A549 (cell line): ENCODE measurements at regions not wholly inside any gene's neighbourhood (a gene's known extent, or its start where the extent isn't known, plus 50 kb on each side); places are given as distances from the start of the nearest gene placed in this dataset.

Experiments used
- ATAC-seq, 2 experiments: fragments of 200-7000 bp in 1 of 2; fragments of >200 bp in 1 of 2; cut with Nextera tagmentation in 1 of 2; cut with Tn5 transposase in 1 of 2; 3 replicates each; pipeline versions ENCODE4 v1.8.0 to v1.9.1; 2018 to 2020; ENCODE audit warnings: mild to moderate bottlenecking in 1 of 2, moderate library complexity in 1 of 2
- CTCF ChIA-PET: fragments of 300-600 bp; sonication (Branson Sonifier 250); formaldehyde crosslinking; extraction: SDS; loops from one replicate; lab custom pipeline; 2021; ENCODE audit warnings: antibody characterized with exemption, inconsistent platforms; lab: Yijun Ruan, JAX
- POLR2A ChIA-PET: fragments of 350-600 bp; formaldehyde crosslinking; extraction: SDS; loops from one replicate; lab custom pipeline; 2021; ENCODE audit warnings: antibody characterized with exemption, inconsistent platforms; lab: Yijun Ruan, JAX
- DNase-seq, 2 experiments: peaks; one replicate each; pipeline versions ENCODE4 v3.0.0 to v3.0.0-alpha.2; 2011 to 2016; ENCODE audit warnings: low read depth in 1 of 2, low spot score in 1 of 2
- FAIRE-seq: peaks from 2 replicates; lab custom pipeline; 2011; peaks lifted over from hg19 to GRCh38; lab: Jason Lieb, UNC
- H3K27ac ChIP-seq, 2 experiments: fragments of >200 bp; sonication (Bioruptor Twin); formaldehyde crosslinking; 3 replicates each; pipeline ENCODE4 v1.5.1; 2016 to 2017
- H3K4me1 ChIP-seq: fragments of >200 bp; sonication (Bioruptor Twin); formaldehyde crosslinking; 3 replicates; pipeline ENCODE4 v1.6.1; 2016
- H3K4me2 ChIP-seq: fragments of >200 bp; sonication (Bioruptor Twin); formaldehyde crosslinking; 3 replicates; pipeline ENCODE4 v1.6.1; 2016
- H3K4me3 ChIP-seq: fragments of >200 bp; sonication (Bioruptor Twin); formaldehyde crosslinking; 3 replicates; pipeline ENCODE4 v1.5.1; 2016
- H3K9me3 ChIP-seq: fragments of >200 bp; sonication (Bioruptor Twin); formaldehyde crosslinking; 3 replicates; pipeline ENCODE4 v1.6.1; 2016
- BHLHE40 ChIP-seq: IDR thresholded peaks from 2 replicates; pipeline ENCODE4 v1.6.1; 2012; ENCODE audit warnings: low read depth, low read length, inconsistent platforms
- CBX8 ChIP-seq: fragments of 200-600 bp; sonication (generic); IDR thresholded peaks from 2 replicates; pipeline ENCODE4 v1.6.1; 2016
- CEBPB ChIP-seq, 2 experiments: fragments of >200 bp in 1 of 2; sonication (Bioruptor Twin) in 1 of 2; formaldehyde crosslinking in 1 of 2; IDR thresholded peaks; 2 replicates each; pipeline ENCODE4 v1.6.1; 2012 to 2016
- CHD2 ChIP-seq: fragments of 150-350 bp; IDR thresholded peaks from 2 replicates; pipeline ENCODE4 v1.6.1; 2014; ENCODE audit warnings: low read length; ENCODE audit not compliant: partially characterized antibody
- CHD4 ChIP-seq: fragments of 200-600 bp; sonication (generic); IDR thresholded peaks from 2 replicates; pipeline ENCODE4 v1.6.1; 2016; ENCODE audit warnings: antibody characterized with exemption, mild to moderate bottlenecking, borderline replicate concordance
- EHF ChIP-seq: fragments of 250-450 bp; sonication (Bioruptor Pico); IDR thresholded peaks from 2 replicates; pipeline ENCODE4 v1.5.0; 2020; ENCODE audit warnings: mild to moderate bottlenecking
- ESRRA ChIP-seq: fragments of 150-350 bp; IDR thresholded peaks from 2 replicates; pipeline ENCODE4 v1.6.1; 2014; ENCODE audit warnings: mild to moderate bottlenecking, low read length, borderline replicate concordance
- FOSL2 ChIP-seq, 2 experiments: fragments of 450-650 bp in 1 of 2; fragments of >200 bp in 1 of 2; sonication (Bioruptor Twin) in 1 of 2; formaldehyde crosslinking; IDR thresholded peaks; 2 replicates each; pipeline versions ENCODE4 v1.5.0 to v1.6.1; 2016 to 2020; ENCODE audit warnings: mild to moderate bottlenecking in 1 of 2, moderate library complexity in 1 of 2
- GATA3 ChIP-seq: IDR thresholded peaks from 2 replicates; pipeline ENCODE4 v1.6.1; 2012; ENCODE audit warnings: borderline replicate concordance
- HEYL ChIP-seq: fragments of 250-450 bp; sonication (Bioruptor Pico); IDR thresholded peaks from 2 replicates; pipeline ENCODE4 v1.8.0; 2021; ENCODE audit warnings: mild to moderate bottlenecking, moderate library complexity
- HOXA7 ChIP-seq: fragments of 250-450 bp; sonication (Bioruptor Pico); IDR thresholded peaks from 2 replicates; pipeline ENCODE4 v1.5.0; 2020; ENCODE audit warnings: mild to moderate bottlenecking, moderate library complexity
- JUNB ChIP-seq: fragments of >200 bp; sonication (Bioruptor Twin); formaldehyde crosslinking; IDR thresholded peaks from 2 replicates; pipeline ENCODE4 v1.6.1; 2016
- MAFK ChIP-seq: fragments of 450-650 bp; IDR thresholded peaks from 2 replicates; pipeline ENCODE4 v1.6.1; 2014; ENCODE audit not compliant: partially characterized antibody
- MAX ChIP-seq: IDR thresholded peaks from 2 replicates; pipeline ENCODE4 v1.6.1; 2012
- MAZ ChIP-seq: fragments of 150-350 bp; IDR thresholded peaks from 2 replicates; pipeline ENCODE4 v1.6.1; 2014; ENCODE audit warnings: antibody characterized with exemption, low read depth, low read length, borderline replicate concordance
- MYC ChIP-seq: IDR thresholded peaks from 2 replicates; pipeline ENCODE4 v1.6.1; 2012; ENCODE audit warnings: mild to moderate bottlenecking, inconsistent platforms, low read length, improper control_type of control experiment, borderline replicate concordance
- NPAS2 ChIP-seq: fragments of 250-450 bp; sonication (Bioruptor Pico); IDR thresholded peaks from 2 replicates; pipeline ENCODE4 v1.8.0; 2022; ENCODE audit warnings: mild to moderate bottlenecking, moderate library complexity, borderline replicate concordance
- NR3C1 ChIP-seq: fragments of >200 bp; sonication (Bioruptor Twin); formaldehyde crosslinking; IDR thresholded peaks from 3 replicates; pipeline ENCODE4 v1.6.1; 2017
- POLR2A ChIP-seq: IDR thresholded peaks from 2 replicates; pipeline ENCODE4 v1.6.1; 2012; ENCODE audit warnings: mild to moderate bottlenecking, low read length
- POLR2AphosphoS2 ChIP-seq: conservative IDR thresholded peaks from 2 replicates; pipeline ENCODE4 v1.6.1; 2012; ENCODE audit warnings: low read length, improper control_type of control experiment, inconsistent platforms
- RARB ChIP-seq: fragments of 250-450 bp; sonication (Bioruptor Pico); IDR thresholded peaks from 2 replicates; pipeline ENCODE4 v1.8.0; 2021; ENCODE audit warnings: mild to moderate bottlenecking, moderate library complexity
- RCOR1 ChIP-seq: fragments of 150-350 bp; IDR thresholded peaks from 2 replicates; pipeline ENCODE4 v1.6.1; 2014; ENCODE audit warnings: antibody characterized with exemption, low read length, low read depth
- SMC3 ChIP-seq: fragments of >200 bp; sonication (Bioruptor Twin); formaldehyde crosslinking; IDR thresholded peaks from 3 replicates; pipeline ENCODE4 v1.6.1; 2018; ENCODE audit warnings: inconsistent platforms
- TP53 ChIP-seq: fragments of 250-450 bp; sonication (Bioruptor Pico); IDR thresholded peaks from 2 replicates; pipeline ENCODE4 v1.5.0; 2021; ENCODE audit warnings: mild to moderate bottlenecking, moderate library complexity
- ZC3H11A ChIP-seq: fragments of 450-650 bp; IDR thresholded peaks from 2 replicates; pipeline ENCODE4 v1.6.1; 2014; ENCODE audit warnings: antibody characterized with exemption, mild to moderate bottlenecking
- ZNF302 ChIP-seq: fragments of 250-450 bp; sonication (Bioruptor Pico); IDR thresholded peaks from 2 replicates; pipeline ENCODE4 v1.9.0; 2021; ENCODE audit warnings: inconsistent platforms, mild to moderate bottlenecking, moderate library complexity
- ZSCAN20 ChIP-seq: fragments of 250-450 bp; sonication (Bioruptor Pico); IDR thresholded peaks from 2 replicates; pipeline ENCODE4 v1.8.0; 2022; ENCODE audit warnings: mild to moderate bottlenecking, moderate library complexity
- WGBS: methylation state at CpG from one replicate; pipeline ENCODE4 v1.1.6; 2017; ENCODE audit errors: missing lambda C conversion rate; 5-methylcytosine and 5-hydroxymethylcytosine counted together
- TF ChIP-seq, protein P1 (sequence below): fragments of 250-450 bp; sonication (Bioruptor Pico); IDR thresholded peaks from 2 replicates; pipeline ENCODE4 v1.5.0; 2020; ENCODE audit warnings: low read depth, mild to moderate bottlenecking, moderate library complexity
- TF ChIP-seq, protein P2 (sequence below): fragments of 450-650 bp; IDR thresholded peaks from 2 replicates; pipeline ENCODE4 v1.6.1; 2014; ENCODE audit warnings: antibody characterized with exemption
- TF ChIP-seq, protein P3 (sequence below): fragments of 200-600 bp; sonication (generic); IDR thresholded peaks from 2 replicates; pipeline ENCODE4 v1.6.1; 2016; ENCODE audit warnings: antibody characterized with exemption, mild to moderate bottlenecking, moderate library complexity

- no peaks in the 10 kb centered on the region for H3K4me1 ChIP-seq
- ChIA-PET POLR2A (no interaction called here), CTCF (no interaction called here)
- H3K4me2 ChIP-seq: no peak overlapping the region
- DNase-seq (no peak), ATAC-seq (no peak), FAIRE-seq (no peak)
- H3K27ac ChIP-seq: no peak overlapping the region
- TF ChIP-seq POLR2AphosphoS2 (no peak), FOSL2 (IDR thresholded peaks at IDR 0.05) (no peak), FOSL2 (CRISPR knock-in tag; IDR thresholded peaks at IDR 0.05) (no peak), EHF (CRISPR knock-in tag) (no peak), NR3C1 (no peak), RCOR1 (no peak), MAX (no peak), RARB (no peak), GATA3 (no peak), CBX8 (no peak), CHD2 (no peak), JUNB (no peak)
- TF ChIP-seq, protein P1, sequence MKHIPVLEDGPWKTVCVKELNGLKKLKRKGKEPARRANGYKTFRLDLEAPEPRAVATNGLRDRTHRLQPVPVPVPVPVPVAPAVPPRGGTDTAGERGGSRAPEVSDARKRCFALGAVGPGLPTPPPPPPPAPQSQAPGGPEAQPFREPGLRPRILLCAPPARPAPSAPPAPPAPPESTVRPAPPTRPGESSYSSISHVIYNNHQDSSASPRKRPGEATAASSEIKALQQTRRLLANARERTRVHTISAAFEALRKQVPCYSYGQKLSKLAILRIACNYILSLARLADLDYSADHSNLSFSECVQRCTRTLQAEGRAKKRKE (CRISPR knock-in tag): no peak
- H3K9me3 ChIP-seq: no peaks in the 10 kb centered on the region
- no peak overlapping the region for H3K4me3 ChIP-seq
- 11% methylated on average over 5 of the region's 5 CpGs for WGBS
Observed at GRCh38 chr18:77495079-77495478, 245.4 kb downstream of the GALR1 start.

- no peak overlapping the region for H3K27ac ChIP-seq
- TF ChIP-seq ZSCAN20 (no peak), CEBPB (IDR thresholded peaks at IDR 0.05) (no peak), RCOR1 (no peak), NR3C1 (no peak), POLR2A (no peak), ZNF302 (CRISPR knock-in tag) (no peak), ZC3H11A (no peak), POLR2AphosphoS2 (no peak), MYC (no peak), SMC3 (no peak), HEYL (no peak)
- TF ChIP-seq, protein P2, sequence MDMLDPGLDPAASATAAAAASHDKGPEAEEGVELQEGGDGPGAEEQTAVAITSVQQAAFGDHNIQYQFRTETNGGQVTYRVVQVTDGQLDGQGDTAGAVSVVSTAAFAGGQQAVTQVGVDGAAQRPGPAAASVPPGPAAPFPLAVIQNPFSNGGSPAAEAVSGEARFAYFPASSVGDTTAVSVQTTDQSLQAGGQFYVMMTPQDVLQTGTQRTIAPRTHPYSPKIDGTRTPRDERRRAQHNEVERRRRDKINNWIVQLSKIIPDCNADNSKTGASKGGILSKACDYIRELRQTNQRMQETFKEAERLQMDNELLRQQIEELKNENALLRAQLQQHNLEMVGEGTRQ: no peak
- ATAC-seq: no peak
- no peaks in the 10 kb centered on the region for H3K9me3 ChIP-seq
- ChIA-PET POLR2A (no interaction called here), CTCF (no interaction called here)
- H3K4me2 ChIP-seq: no peak overlapping the region
- WGBS: 0% methylated on average over 1 of the region's 1 CpG
- no peak for DNase-seq
- no peaks in the 10 kb centered on the region for H3K4me1 ChIP-seq
- H3K4me3 ChIP-seq: no peak overlapping the region
- FAIRE-seq: no peak
Observed at GRCh38 chr18:77495982-77496690, 246.5 kb downstream of the GALR1 start.

DNA sequence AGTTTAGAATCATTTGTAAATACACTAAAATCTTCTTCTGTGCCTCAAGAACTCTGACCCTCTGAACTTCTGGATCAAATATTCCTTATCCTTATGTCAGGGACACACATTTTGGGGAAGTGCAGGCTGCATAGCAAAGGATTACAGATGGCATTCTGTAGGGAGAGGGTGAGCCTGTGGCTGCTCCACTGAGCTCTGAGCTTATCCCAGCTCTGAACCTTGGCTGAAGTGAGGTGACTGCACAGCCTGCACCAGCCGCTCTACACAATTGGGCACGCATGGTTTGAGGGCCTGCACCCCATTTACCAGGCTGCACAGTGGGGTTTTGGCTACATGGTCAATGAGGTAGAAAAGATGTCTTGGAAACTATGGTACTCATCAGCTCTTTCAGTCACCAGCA lies 251.6 kb downstream of the GALR1 start:
- Histone ChIP-seq H3K4me3 (no peak overlapping the region), H3K4me2 (no peak overlapping the region), H3K9me3 (no peaks in the 10 kb centered on the region), H3K27ac (no peak overlapping the region), H3K4me1 (no peaks in the 10 kb centered on the region)
- ChIA-PET CTCF (no interaction called here), POLR2A (no interaction called here)
- DNase-seq (no peak), ATAC-seq (no peak), FAIRE-seq (no peak)
- TF ChIP-seq HOXA7 (CRISPR knock-in tag): no peak
- TF ChIP-seq, protein P3, sequence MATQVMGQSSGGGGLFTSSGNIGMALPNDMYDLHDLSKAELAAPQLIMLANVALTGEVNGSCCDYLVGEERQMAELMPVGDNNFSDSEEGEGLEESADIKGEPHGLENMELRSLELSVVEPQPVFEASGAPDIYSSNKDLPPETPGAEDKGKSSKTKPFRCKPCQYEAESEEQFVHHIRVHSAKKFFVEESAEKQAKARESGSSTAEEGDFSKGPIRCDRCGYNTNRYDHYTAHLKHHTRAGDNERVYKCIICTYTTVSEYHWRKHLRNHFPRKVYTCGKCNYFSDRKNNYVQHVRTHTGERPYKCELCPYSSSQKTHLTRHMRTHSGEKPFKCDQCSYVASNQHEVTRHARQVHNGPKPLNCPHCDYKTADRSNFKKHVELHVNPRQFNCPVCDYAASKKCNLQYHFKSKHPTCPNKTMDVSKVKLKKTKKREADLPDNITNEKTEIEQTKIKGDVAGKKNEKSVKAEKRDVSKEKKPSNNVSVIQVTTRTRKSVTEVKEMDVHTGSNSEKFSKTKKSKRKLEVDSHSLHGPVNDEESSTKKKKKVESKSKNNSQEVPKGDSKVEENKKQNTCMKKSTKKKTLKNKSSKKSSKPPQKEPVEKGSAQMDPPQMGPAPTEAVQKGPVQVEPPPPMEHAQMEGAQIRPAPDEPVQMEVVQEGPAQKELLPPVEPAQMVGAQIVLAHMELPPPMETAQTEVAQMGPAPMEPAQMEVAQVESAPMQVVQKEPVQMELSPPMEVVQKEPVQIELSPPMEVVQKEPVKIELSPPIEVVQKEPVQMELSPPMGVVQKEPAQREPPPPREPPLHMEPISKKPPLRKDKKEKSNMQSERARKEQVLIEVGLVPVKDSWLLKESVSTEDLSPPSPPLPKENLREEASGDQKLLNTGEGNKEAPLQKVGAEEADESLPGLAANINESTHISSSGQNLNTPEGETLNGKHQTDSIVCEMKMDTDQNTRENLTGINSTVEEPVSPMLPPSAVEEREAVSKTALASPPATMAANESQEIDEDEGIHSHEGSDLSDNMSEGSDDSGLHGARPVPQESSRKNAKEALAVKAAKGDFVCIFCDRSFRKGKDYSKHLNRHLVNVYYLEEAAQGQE: no peak
- TF ChIP-seq TP53 (CRISPR knock-in tag): no peak
- TF ChIP-seq POLR2A: no peak
- no peak for TF ChIP-seq RCOR1
- no peak for TF ChIP-seq NPAS2
- no peak for TF ChIP-seq MAZ
- no peak for TF ChIP-seq MAFK
- no peak for TF ChIP-seq POLR2AphosphoS2
- TF ChIP-seq MYC: no peak
- TF ChIP-seq CHD4: no peak
- no peak for TF ChIP-seq ESRRA
- TF ChIP-seq BHLHE40: no peak
- WGBS: 0% methylated on average over 2 of the region's 2 CpGs
